IMR-90 (cell line): ENCODE measurements at regions not wholly inside any gene's neighbourhood (a gene's known extent, or its start where the extent isn't known, plus 50 kb on each side); places are given as distances from the start of the nearest gene placed in this dataset.

Source experiments
- ATAC-seq: fragments of 200-7000 bp; cut with Tn5 transposase; 2 replicates; pipeline ENCODE4 v1.9.1; 2020; ENCODE audit warnings: low read depth, mild to moderate bottlenecking, moderate library complexity
- BruUV-seq: library from RNA; stranded (reverse); fragments of 400-500 nt; replicated peaks from 2 replicates; lab custom pipeline; 2021; lab: Mats Ljungman, UMichigan
- CTCF ChIA-PET: fragments of 300-600 bp; formaldehyde crosslinking; extraction: SDS; loops from one replicate; lab custom pipeline; 2021; ENCODE audit warnings: antibody characterized with exemption; lab: Yijun Ruan, JAX
- POLR2A ChIA-PET: fragments of 300-600 bp; sonication (Branson Sonifier 250); formaldehyde crosslinking; loops from one replicate; lab custom pipeline; 2022; ENCODE audit warnings: antibody characterized with exemption; ENCODE audit not compliant: unreplicated experiment; lab: Charles Lee
- DNase-seq: peaks from one replicate; pipeline ENCODE4 v3.0.0; 2013
- H2AFZ ChIP-seq: replicated peaks from 2 replicates; pipeline ENCODE3; 2013; ENCODE audit warnings: low read length, mild to moderate bottlenecking; ENCODE audit not compliant: poor library complexity
- H2AK5ac ChIP-seq: 2 replicates; pipeline ENCODE4 v1.6.1; 2013; ENCODE audit warnings: low read depth, low read length, inconsistent platforms
- H2AK9ac ChIP-seq: replicated peaks from 2 replicates; pipeline ENCODE3; 2013; ENCODE audit warnings: mild to moderate bottlenecking, low read depth, low read length, moderate library complexity; ENCODE audit not compliant: poor library complexity
- H2BK120ac ChIP-seq: 2 replicates; pipeline ENCODE4 v1.6.1; 2013; ENCODE audit warnings: low read depth, low read length, inconsistent platforms
- H2BK15ac ChIP-seq: 3 replicates; pipeline ENCODE4 v1.6.1; 2013; ENCODE audit warnings: low read depth, low read length, inconsistent platforms
- H2BK20ac ChIP-seq: 2 replicates; pipeline ENCODE4 v1.6.1; 2013; ENCODE audit warnings: low read depth, mild to moderate bottlenecking, inconsistent platforms, low read length, moderate library complexity
- H2BK5ac ChIP-seq: 2 replicates; pipeline ENCODE4 v1.6.1; 2013; ENCODE audit warnings: mild to moderate bottlenecking, low read depth, low read length, inconsistent platforms; ENCODE audit not compliant: poor library complexity, severe bottlenecking
- H3K14ac ChIP-seq: replicated peaks from 2 replicates; pipeline ENCODE4 v1.6.1; 2013; ENCODE audit warnings: low read depth, low read length, inconsistent platforms
- H3K18ac ChIP-seq: 2 replicates; pipeline ENCODE4 v1.6.1; 2013; ENCODE audit warnings: low read depth, low read length, control low read depth
- H3K23ac ChIP-seq: 2 replicates; pipeline ENCODE4 v1.6.1; 2013; ENCODE audit warnings: low read depth, low read length, inconsistent platforms
- H3K27ac ChIP-seq: 2 replicates; pipeline ENCODE4 v1.5.1; 2013; ENCODE audit warnings: mild to moderate bottlenecking, control low read depth, low read length; ENCODE audit not compliant: insufficient read depth
- H3K27me3 ChIP-seq: 2 replicates; pipeline ENCODE4 v1.6.1; 2013; ENCODE audit warnings: low read length; ENCODE audit not compliant: control insufficient read depth, insufficient read depth
- H3K36me3 ChIP-seq: 2 replicates; pipeline ENCODE4 v1.6.1; 2013; ENCODE audit warnings: low read length, mixed read lengths; ENCODE audit not compliant: control insufficient read depth, insufficient read depth
- H3K4ac ChIP-seq: 2 replicates; pipeline ENCODE4 v1.6.1; 2013; ENCODE audit warnings: low read depth, low read length, inconsistent platforms
- H3K4me1 ChIP-seq: 2 replicates; pipeline ENCODE4 v1.6.1; 2013; ENCODE audit warnings: low read length, mixed read lengths; ENCODE audit not compliant: control insufficient read depth, insufficient read depth
- H3K4me2 ChIP-seq: 2 replicates; pipeline ENCODE4 v1.6.1; 2013; ENCODE audit warnings: low read depth, mild to moderate bottlenecking, control low read depth, low read length, moderate library complexity
- H3K4me3 ChIP-seq: 2 replicates; pipeline ENCODE4 v1.5.1; 2013; ENCODE audit warnings: low read depth, mild to moderate bottlenecking, control low read depth, low read length, moderate library complexity; ENCODE audit not compliant: insufficient read depth
- H3K56ac ChIP-seq: 2 replicates; pipeline ENCODE4 v1.6.1; 2013; ENCODE audit warnings: low read length, inconsistent platforms; ENCODE audit not compliant: insufficient read depth; ENCODE audit errors: extremely low read depth
- H3K79me1 ChIP-seq, 2 experiments: 2 replicates each; pipeline ENCODE4 v1.6.1; 2013; ENCODE audit warnings: low read length in 2 of 2, inconsistent platforms in 1 of 2, low read depth in 1 of 2
- H3K9ac ChIP-seq: 2 replicates; pipeline ENCODE4 v1.6.1; 2013; ENCODE audit warnings: low read depth, low read length, control low read depth
- H3K9me1 ChIP-seq: 2 replicates; pipeline ENCODE4 v1.6.1; 2013; ENCODE audit warnings: low read length, inconsistent platforms; ENCODE audit not compliant: insufficient read depth
- H3K9me3 ChIP-seq: 2 replicates; pipeline ENCODE4 v1.6.1; 2013; ENCODE audit warnings: low read length; ENCODE audit not compliant: control insufficient read depth, insufficient read depth
- H4K20me1 ChIP-seq: 2 replicates; pipeline ENCODE4 v1.6.1; 2013; ENCODE audit warnings: low read length, inconsistent platforms; ENCODE audit not compliant: insufficient read depth
- H4K5ac ChIP-seq: 2 replicates; pipeline ENCODE4 v1.6.1; 2013; ENCODE audit warnings: mild to moderate bottlenecking, low read depth, low read length, control low read depth
- H4K8ac ChIP-seq, 2 experiments: 2 replicates each; pipeline ENCODE4 v1.6.1; 2013; ENCODE audit warnings: low read depth in 2 of 2, low read length in 2 of 2, control low read depth in 1 of 2, inconsistent platforms in 1 of 2
- H4K91ac ChIP-seq: 2 replicates; pipeline ENCODE4 v1.6.1; 2013; ENCODE audit warnings: low read depth, low read length, inconsistent platforms; ENCODE audit not compliant: insufficient read depth
- CEBPB ChIP-seq: IDR thresholded peaks from 2 replicates; pipeline ENCODE4 v1.6.1; 2012; ENCODE audit warnings: low read depth, low read length, improper control_type of control experiment
- CHD1 ChIP-seq: IDR thresholded peaks from 2 replicates; pipeline ENCODE4 v1.6.1; 2012; ENCODE audit warnings: low read depth, low read length, improper control_type of control experiment
- CTCF ChIP-seq: conservative IDR thresholded peaks from 2 replicates; pipeline ENCODE4 v1.5.1; 2012; ENCODE audit warnings: mild to moderate bottlenecking, low read depth, low read length, improper control_type of control experiment
- ELK1 ChIP-seq: fragments of 150-350 bp; IDR thresholded peaks from 2 replicates; pipeline ENCODE4 v1.6.1; 2016; ENCODE audit warnings: low read depth, mild to moderate bottlenecking, low read length, moderate library complexity, borderline replicate concordance
- FOS ChIP-seq: fragments of 150-350 bp; IDR thresholded peaks from 2 replicates; pipeline ENCODE4 v1.6.1; 2016; ENCODE audit warnings: low read depth, low read length
- MXI1 ChIP-seq: IDR thresholded peaks from 2 replicates; pipeline ENCODE4 v1.6.1; 2012; ENCODE audit warnings: low read depth, mild to moderate bottlenecking, low read length, moderate library complexity, borderline replicate concordance
- NFE2L2 ChIP-seq: fragments of 150-350 bp; IDR thresholded peaks from 2 replicates; pipeline ENCODE4 v1.6.1; 2016; ENCODE audit warnings: low read depth, mild to moderate bottlenecking, low read length
- RCOR1 ChIP-seq: IDR thresholded peaks from 2 replicates; pipeline ENCODE4 v1.6.1; 2012; ENCODE audit warnings: mild to moderate bottlenecking, low read length, improper control_type of control experiment; ENCODE audit not compliant: insufficient replicate concordance
- RFX5 ChIP-seq: IDR thresholded peaks from 2 replicates; pipeline ENCODE4 v1.8.0; 2012; ENCODE audit warnings: low read depth, mild to moderate bottlenecking, low read length, moderate library complexity
- SMC3 ChIP-seq: fragments of 150-350 bp; IDR thresholded peaks from 2 replicates; pipeline ENCODE4 v1.6.1; 2016; ENCODE audit warnings: low read depth, mild to moderate bottlenecking, antibody characterized with exemption, low read length, moderate library complexity
- USF2 ChIP-seq: fragments of 150-350 bp; IDR thresholded peaks from 2 replicates; pipeline ENCODE4 v1.6.1; 2017; ENCODE audit warnings: mild to moderate bottlenecking, antibody characterized with exemption, low read length, low read depth
- WGBS, 2 experiments: methylation state at CpG; one replicate each; pipeline versions ENCODE4 v1.1.5 to v1.1.7; 2013; ENCODE audit warnings: missing lambda C conversion rate in 2 of 2; ENCODE audit not compliant: insufficient read length in 1 of 2; ENCODE audit errors: extremely low coverage in 2 of 2; 5-methylcytosine and 5-hydroxymethylcytosine counted together
- dilution Hi-C: fragments of 300-500 bp; cut with HindIII; formaldehyde crosslinking; loops from one replicate; pipeline ENCODE4 v1.14.3; 2018; ENCODE audit warnings: low sequenced_read_pairs; ENCODE audit not compliant: unreplicated experiment
- in situ Hi-C: fragments of 300-500 bp; cut with MboI; formaldehyde crosslinking; loops from 3 replicates; pipeline ENCODE4 v1.14.3; 2019; ENCODE audit warnings: low sequenced_read_pairs, inconsistent platforms, mixed read lengths
- intact Hi-C: fragments of 100-400 bp; cut with micrococcal nuclease; formaldehyde crosslinking; loops from 2 replicates; pipeline ENCODE4 v1.10.0; 2022

- Histone ChIP-seq H3K18ac (no peak overlapping the region), H2BK15ac (no peak overlapping the region), H3K4me1 (no peaks in the 10 kb centered on the region), H2AK9ac (no peak overlapping the region), H2BK20ac (no peak overlapping the region), H3K14ac (no peak overlapping the region), H2BK120ac (no peak overlapping the region), H2AFZ (no peak overlapping the region), H3K4me2 (no peak overlapping the region), H4K8ac (no peak overlapping the region), H3K56ac (no peak overlapping the region), H2BK5ac (no peak overlapping the region), H4K91ac (no peak overlapping the region), H3K9ac (no peak overlapping the region), H3K4ac (no peak overlapping the region), H4K20me1 (no peaks in the 10 kb centered on the region), H3K79me1 (no peaks in the 10 kb centered on the region), H3K36me3 (no peaks in the 10 kb centered on the region), H3K23ac (no peak overlapping the region), H3K4me3 (no peak overlapping the region), H3K27ac (no peak overlapping the region), H2AK5ac (no peak overlapping the region), H3K9me3 (no peaks in the 10 kb centered on the region), H3K27me3 (no peaks in the 10 kb centered on the region; the same call in 1 of the 2 replicates), H3K9me1 (no peaks in the 10 kb centered on the region), H4K5ac (no peak overlapping the region)
- in situ Hi-C loops = no loop called here
- DNase-seq (no peak), ATAC-seq (no peak)
- dilution Hi-C loops = no loop called here
- no TSS peak for BruUV-seq
- TF ChIP-seq MXI1 (no peak), SMC3 (no peak), RCOR1 (no peak), FOS (no peak), CTCF (no peak), USF2 (no peak), NFE2L2 (no peak), RFX5 (no peak), CHD1 (no peak), CEBPB (no peak), ELK1 (no peak)
- WGBS, 2 experiments = no CpG with 5 or more reads among the region's 5 CpGs
- POLR2A ChIA-PET = no interaction called here
- CTCF ChIA-PET = no interaction called here
- intact Hi-C loops = no loop called here
Measured at GRCh38 chr13:59367467-59367866, 796.3 kb downstream of the DIAPH3 start.
